OCI-LY3 (cell line): ENCODE measurements at regions not wholly inside any gene's neighbourhood (a gene's known extent, or its start where the extent isn't known, plus 50 kb on each side); places are given as distances from the start of the nearest gene placed in this dataset.

Experiments
- EZH2phosphoT487 ChIP-seq: fragments of 200-600 bp; shearing (Covaris generic); IDR thresholded peaks from 2 replicates; pipeline ENCODE4 v1.6.1; 2018; ENCODE audit warnings: antibody characterized with exemption, mixed run types, low read depth
- TF ChIP-seq, protein P1 (sequence below): fragments of 200-600, 300-600 bp; sonication (generic); IDR thresholded peaks from 2 replicates; pipeline ENCODE4 v1.5.1; 2014; ENCODE audit warnings: antibody characterized with exemption, low read length, low read depth

DNA sequence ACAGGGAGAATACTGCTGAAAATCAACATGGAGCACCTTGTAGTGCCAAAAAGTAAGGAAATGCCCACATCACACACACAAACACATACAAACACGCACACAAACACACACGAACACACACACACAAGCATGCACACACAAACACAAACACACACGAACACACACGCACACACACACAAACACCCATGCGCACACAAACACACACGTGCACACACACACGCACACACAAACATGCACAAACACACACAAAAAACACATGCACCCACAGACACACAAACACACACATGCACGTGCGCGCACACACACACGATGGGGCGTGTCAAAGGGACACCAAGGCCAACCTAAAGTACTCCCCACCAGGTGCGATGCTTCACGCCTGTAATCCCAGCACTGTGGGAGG, 61.7 kb upstream of the C14orf180 start:
- TF ChIP-seq, protein P1, sequence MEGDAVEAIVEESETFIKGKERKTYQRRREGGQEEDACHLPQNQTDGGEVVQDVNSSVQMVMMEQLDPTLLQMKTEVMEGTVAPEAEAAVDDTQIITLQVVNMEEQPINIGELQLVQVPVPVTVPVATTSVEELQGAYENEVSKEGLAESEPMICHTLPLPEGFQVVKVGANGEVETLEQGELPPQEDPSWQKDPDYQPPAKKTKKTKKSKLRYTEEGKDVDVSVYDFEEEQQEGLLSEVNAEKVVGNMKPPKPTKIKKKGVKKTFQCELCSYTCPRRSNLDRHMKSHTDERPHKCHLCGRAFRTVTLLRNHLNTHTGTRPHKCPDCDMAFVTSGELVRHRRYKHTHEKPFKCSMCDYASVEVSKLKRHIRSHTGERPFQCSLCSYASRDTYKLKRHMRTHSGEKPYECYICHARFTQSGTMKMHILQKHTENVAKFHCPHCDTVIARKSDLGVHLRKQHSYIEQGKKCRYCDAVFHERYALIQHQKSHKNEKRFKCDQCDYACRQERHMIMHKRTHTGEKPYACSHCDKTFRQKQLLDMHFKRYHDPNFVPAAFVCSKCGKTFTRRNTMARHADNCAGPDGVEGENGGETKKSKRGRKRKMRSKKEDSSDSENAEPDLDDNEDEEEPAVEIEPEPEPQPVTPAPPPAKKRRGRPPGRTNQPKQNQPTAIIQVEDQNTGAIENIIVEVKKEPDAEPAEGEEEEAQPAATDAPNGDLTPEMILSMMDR, result no peak
- no peak for TF ChIP-seq EZH2phosphoT487
